Endothelial cell of umbilical vein (primary cell): ENCODE measurements at regions not wholly inside any gene's neighbourhood (a gene's known extent, or its start where the extent isn't known, plus 50 kb on each side); places are given as distances from the start of the nearest gene placed in this dataset.

Source experiments
- BruUV-seq: library from RNA; stranded (reverse); fragments of 400-500 nt; replicated peaks from 2 replicates; lab custom pipeline; 2021; lab: Mats Ljungman, UMichigan
- CTCF ChIA-PET: fragments of 300-600, 350-600 bp; sonication (Branson Sonifier 250); formaldehyde crosslinking; loops from one replicate; lab custom pipeline; 2021; ENCODE audit warnings: antibody characterized with exemption, inconsistent platforms; lab: Charles Lee
- POLR2A ChIA-PET: fragments of 300-600, 350-600 bp; sonication (Branson Sonifier 250); formaldehyde crosslinking; loops from one replicate; lab custom pipeline; 2021; ENCODE audit warnings: antibody characterized with exemption, inconsistent platforms; lab: Charles Lee
- DNase-seq: peaks from one replicate; pipeline ENCODE4 v3.0.0-alpha.2; 2011; ENCODE audit warnings: low read depth, low spot score
- FAIRE-seq: peaks from 2 replicates; lab custom pipeline; 2011; peaks lifted over from hg19 to GRCh38; lab: Jason Lieb, UNC
- H2AFZ ChIP-seq: 2 replicates; pipeline ENCODE4 v1.6.0; 2012; ENCODE audit warnings: low read depth, low read length, control low read depth, inconsistent platforms
- H3K27ac ChIP-seq: 2 replicates; pipeline ENCODE4 v1.5.1; 2011; ENCODE audit warnings: low read depth, mild to moderate bottlenecking, control low read depth, low read length, moderate library complexity; ENCODE audit not compliant: insufficient read depth
- H3K27me3 ChIP-seq, 2 experiments: 2 replicates each; pipeline versions ENCODE4 v1.6.0 to v1.6.1; 2011; ENCODE audit warnings: low read length in 2 of 2, mixed read lengths in 1 of 2; ENCODE audit not compliant: control insufficient read depth in 2 of 2, insufficient read depth in 2 of 2
- H3K36me3 ChIP-seq, 2 experiments: 2 replicates in 1 of 2; 3 replicates in 1 of 2; pipeline ENCODE4 v1.5.1; 2011; ENCODE audit warnings: low read length in 2 of 2, mild to moderate bottlenecking in 1 of 2, moderate library complexity in 1 of 2; ENCODE audit not compliant: control insufficient read depth in 2 of 2, insufficient read depth in 2 of 2; ENCODE audit errors: extremely low read depth in 1 of 2
- H3K4me1 ChIP-seq: 3 replicates; pipeline ENCODE4 v1.5.1; 2011; ENCODE audit warnings: mild to moderate bottlenecking, low read length; ENCODE audit not compliant: control insufficient read depth, insufficient read depth; ENCODE audit errors: extremely low read depth
- H3K4me2 ChIP-seq: 2 replicates; pipeline ENCODE4 v1.6.1; 2011; ENCODE audit warnings: low read length, control low read depth, mixed read lengths; ENCODE audit not compliant: insufficient read depth
- H3K4me3 ChIP-seq, 3 experiments: fragments of 200-600 bp in 1 of 3; sonication (generic), shearing (Covaris generic) in 1 of 3; replicated peaks in 1 of 3; 2 replicates each; pipeline ENCODE4 v1.5.1; 2011 to 2016; ENCODE audit warnings: control low read depth in 3 of 3, low read length in 3 of 3, mild to moderate bottlenecking in 2 of 3, inconsistent platforms in 1 of 3, low read depth in 1 of 3, moderate library complexity in 1 of 3; ENCODE audit not compliant: insufficient read depth in 1 of 3
- H3K79me2 ChIP-seq: 2 replicates; pipeline ENCODE4 v1.6.0; 2012; ENCODE audit warnings: low read length, inconsistent platforms; ENCODE audit not compliant: control insufficient read depth, insufficient read depth
- H3K9ac ChIP-seq: replicated peaks from 2 replicates; pipeline ENCODE3; 2011; ENCODE audit warnings: low read length, control low read depth; ENCODE audit not compliant: insufficient read depth; ENCODE audit errors: extremely low read depth
- H3K9me1 ChIP-seq: replicated peaks from 3 replicates; pipeline ENCODE4 v1.6.0; 2011; ENCODE audit warnings: mild to moderate bottlenecking, low read length; ENCODE audit not compliant: control insufficient read depth, insufficient read depth; ENCODE audit errors: extremely low read depth
- H3K9me3 ChIP-seq: replicated peaks from 2 replicates; pipeline ENCODE4 v1.5.1; 2012; ENCODE audit warnings: low read length, inconsistent platforms; ENCODE audit not compliant: control insufficient read depth, insufficient read depth
- H4K20me1 ChIP-seq: replicated peaks from 2 replicates; pipeline ENCODE3; 2011; ENCODE audit warnings: mild to moderate bottlenecking, low read length; ENCODE audit not compliant: control insufficient read depth, insufficient read depth; ENCODE audit errors: extremely low read depth
- CTCF ChIP-seq, 2 donors: IDR thresholded peaks; 1 replicate in 1 of 2; 2 replicates in 1 of 2; pipeline ENCODE4 v1.5.1; 2011; ENCODE audit warnings: low read length in 2 of 2, mild to moderate bottlenecking in 2 of 2, moderate library complexity in 2 of 2, control low read depth in 1 of 2, inconsistent platforms in 1 of 2, low read depth in 1 of 2; ENCODE audit not compliant: insufficient read depth in 1 of 2; ENCODE audit errors: extremely low read depth in 1 of 2
- EZH2 ChIP-seq: IDR thresholded peaks from 2 replicates; pipeline ENCODE4 v1.6.1; 2012; ENCODE audit warnings: borderline replicate concordance, low read depth, mild to moderate bottlenecking, moderate library complexity, low read length, inconsistent platforms; ENCODE audit not compliant: severe bottlenecking
- FOS ChIP-seq: IDR thresholded peaks from 2 replicates; pipeline ENCODE4 v1.6.1; 2011; ENCODE audit warnings: mild to moderate bottlenecking, low read length, moderate library complexity, borderline replicate concordance; ENCODE audit not compliant: insufficient read depth
- GATA2 ChIP-seq: IDR thresholded peaks from 2 replicates; pipeline ENCODE4 v1.7.0; 2011; ENCODE audit warnings: low read depth, mild to moderate bottlenecking, moderate library complexity, mixed read lengths, low read length; ENCODE audit not compliant: insufficient read length, insufficient read depth
- JUN ChIP-seq: IDR thresholded peaks from 2 replicates; pipeline ENCODE4 v1.6.1; 2011; ENCODE audit warnings: borderline replicate concordance, low read depth; ENCODE audit not compliant: insufficient read length, insufficient read depth
- MAX ChIP-seq: IDR thresholded peaks from 2 replicates; pipeline ENCODE4 v1.6.1; 2011; ENCODE audit not compliant: insufficient read depth, insufficient read length
- MYC ChIP-seq: IDR thresholded peaks from one replicate; pipeline ENCODE4 v1.6.1; 2011; ENCODE audit warnings: mild to moderate bottlenecking, low read depth, low read length
- POLR2A ChIP-seq: IDR thresholded peaks from 2 replicates; pipeline ENCODE4 v1.6.1; 2012; ENCODE audit warnings: low read depth, mild to moderate bottlenecking, control low read depth, low read length
- POLR2AphosphoS5 ChIP-seq: IDR thresholded peaks from 2 replicates; pipeline ENCODE4 v1.6.1; 2012; ENCODE audit warnings: low read depth, mild to moderate bottlenecking, control low read depth, low read length, moderate library complexity; ENCODE audit not compliant: insufficient read depth
- dilution Hi-C: fragments of 300-500 bp; cut with MboI; formaldehyde crosslinking; loops from one replicate; pipeline ENCODE4 v1.15.0; 2019; ENCODE audit warnings: low sequenced_read_pairs; ENCODE audit not compliant: extremely low pct_ligation_motif_present
- intact Hi-C: fragments of 100-400 bp; cut with micrococcal nuclease; formaldehyde crosslinking; loops from one replicate; pipeline ENCODE4 v1.10.0; 2022

- Histone ChIP-seq H3K79me2 (no peaks in the 10 kb centered on the region), H3K27me3 (no peaks in the 10 kb centered on the region), H3K36me3 (no peaks in the 10 kb centered on the region), H3K9me3 (no peaks in the 10 kb centered on the region), H4K20me1 (no peaks in the 10 kb centered on the region), H3K4me1 (no peaks in the 10 kb centered on the region), H3K4me3 (no peak overlapping the region), H2AFZ (no peak overlapping the region), H3K27ac (no peak overlapping the region), H3K9me1 (no peaks in the 10 kb centered on the region), H3K4me2 (no peak overlapping the region), H3K9ac (no peak overlapping the region)
- dilution Hi-C loops, result no loop called here
- intact Hi-C loops, result no loop called here
- ChIA-PET POLR2A (no interaction called here), CTCF (no interaction called here)
- TF ChIP-seq EZH2 (no peak), CTCF (IDR thresholded peaks at IDR 0.05; ENCODE audit: extremely low read depth in 1 of 2, insufficient read depth in 1 of 2, low read depth in 1 of 2, low read length in 2 of 2) (no peak), MYC (no peak), JUN (no peak), POLR2AphosphoS5 (no peak), MAX (no peak), POLR2A (no peak), GATA2 (no peak), FOS (no peak)
- BruUV-seq, result no TSS peak
- FAIRE-seq (no peak), DNase-seq (no peak)
These were observed 354.8 kb upstream of the BRINP3 start for GRCh38 chr1:190832511-190832910.
